Ascending aorta (tissue), 2 donors: ENCODE measurements at regions not wholly inside any gene's neighbourhood (a gene's known extent, or its start where the extent isn't known, plus 50 kb on each side); places are given as distances from the start of the nearest gene placed in this dataset.

Experiments
- DNase-seq, 2 donors: peaks; one replicate each; pipeline ENCODE4 v3.0.0-alpha.2; 2019; ENCODE audit warnings: low spot score in 2 of 2
- H3K27ac ChIP-seq, 2 donors: fragments of 200-600 bp; sonication (generic); one replicate each; pipeline ENCODE4 v1.5.1; 2016 to 2017; ENCODE audit warnings: mild to moderate bottlenecking in 1 of 2
- H3K27me3 ChIP-seq: fragments of 200-600 bp; sonication (generic); one replicate; pipeline ENCODE4 v1.5.1; 2017
- H3K36me3 ChIP-seq, 2 donors: fragments of 200-600 bp; sonication (generic); one replicate each; pipeline ENCODE4 v1.5.1; 2016
- H3K4me1 ChIP-seq, 2 donors: fragments of 200-600 bp; sonication (generic); one replicate each; pipeline ENCODE4 v1.5.1; 2016 to 2017; ENCODE audit warnings: mild to moderate bottlenecking in 1 of 2
- H3K4me3 ChIP-seq, 2 donors: fragments of 200-600 bp; sonication (generic); one replicate each; pipeline ENCODE4 v1.5.1; 2016 to 2017; ENCODE audit warnings: mild to moderate bottlenecking in 1 of 2
- H3K9me3 ChIP-seq, 2 donors: fragments of 200-600 bp; sonication (generic); one replicate each; pipeline ENCODE4 v1.5.1; 2016
- intact Hi-C: fragments of 100-400 bp; cut with DNase I; formaldehyde crosslinking; loops from one replicate; pipeline ENCODE4 v1.15.1; 2023
- TF ChIP-seq, protein P1 (sequence below), 3 experiments: fragments of 200-600 bp in 2 of 3; fragments of 450-650 bp in 1 of 3; sonication (generic) in 2 of 3; IDR thresholded peaks; one replicate each; pipeline ENCODE4 v1.5.1; 2016 to 2019; ENCODE audit warnings: antibody characterized with exemption in 3 of 3, mild to moderate bottlenecking in 1 of 3, moderate library complexity in 1 of 3

DNA sequence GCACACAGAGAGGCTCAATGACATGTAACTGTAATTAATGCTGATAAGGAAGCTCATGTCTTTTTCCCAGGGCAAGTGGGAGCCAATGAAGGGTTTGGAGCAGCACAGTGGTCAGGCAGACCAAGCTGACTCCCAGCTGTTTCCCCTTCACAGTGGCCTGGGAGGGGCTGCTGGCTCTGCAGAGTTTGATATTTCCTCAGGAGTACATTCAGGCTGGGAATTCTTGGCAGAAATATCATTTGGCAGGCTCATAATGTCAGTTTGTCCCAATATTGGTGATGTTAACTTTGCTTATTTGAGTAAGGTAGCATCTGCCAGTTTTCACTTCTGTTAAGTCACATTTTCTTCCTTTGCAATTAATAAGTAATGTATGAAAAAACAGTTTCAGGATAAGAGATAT is 247.0 kb downstream of the EMP1 start:
- DNase-seq = no peak
- intact Hi-C loops = no loop called here
- H3K4me3 ChIP-seq = no peak overlapping the region
- no peaks in the 10 kb centered on the region for H3K36me3 ChIP-seq
- H3K9me3 ChIP-seq = no peaks in the 10 kb centered on the region
- TF ChIP-seq, protein P1, sequence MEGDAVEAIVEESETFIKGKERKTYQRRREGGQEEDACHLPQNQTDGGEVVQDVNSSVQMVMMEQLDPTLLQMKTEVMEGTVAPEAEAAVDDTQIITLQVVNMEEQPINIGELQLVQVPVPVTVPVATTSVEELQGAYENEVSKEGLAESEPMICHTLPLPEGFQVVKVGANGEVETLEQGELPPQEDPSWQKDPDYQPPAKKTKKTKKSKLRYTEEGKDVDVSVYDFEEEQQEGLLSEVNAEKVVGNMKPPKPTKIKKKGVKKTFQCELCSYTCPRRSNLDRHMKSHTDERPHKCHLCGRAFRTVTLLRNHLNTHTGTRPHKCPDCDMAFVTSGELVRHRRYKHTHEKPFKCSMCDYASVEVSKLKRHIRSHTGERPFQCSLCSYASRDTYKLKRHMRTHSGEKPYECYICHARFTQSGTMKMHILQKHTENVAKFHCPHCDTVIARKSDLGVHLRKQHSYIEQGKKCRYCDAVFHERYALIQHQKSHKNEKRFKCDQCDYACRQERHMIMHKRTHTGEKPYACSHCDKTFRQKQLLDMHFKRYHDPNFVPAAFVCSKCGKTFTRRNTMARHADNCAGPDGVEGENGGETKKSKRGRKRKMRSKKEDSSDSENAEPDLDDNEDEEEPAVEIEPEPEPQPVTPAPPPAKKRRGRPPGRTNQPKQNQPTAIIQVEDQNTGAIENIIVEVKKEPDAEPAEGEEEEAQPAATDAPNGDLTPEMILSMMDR (IDR thresholded peaks at IDR 0.05) = no peak
- H3K4me1 ChIP-seq = no peaks in the 10 kb centered on the region
- H3K27me3 ChIP-seq = no peaks in the 10 kb centered on the region
- no peak overlapping the region for H3K27ac ChIP-seq

DNA sequence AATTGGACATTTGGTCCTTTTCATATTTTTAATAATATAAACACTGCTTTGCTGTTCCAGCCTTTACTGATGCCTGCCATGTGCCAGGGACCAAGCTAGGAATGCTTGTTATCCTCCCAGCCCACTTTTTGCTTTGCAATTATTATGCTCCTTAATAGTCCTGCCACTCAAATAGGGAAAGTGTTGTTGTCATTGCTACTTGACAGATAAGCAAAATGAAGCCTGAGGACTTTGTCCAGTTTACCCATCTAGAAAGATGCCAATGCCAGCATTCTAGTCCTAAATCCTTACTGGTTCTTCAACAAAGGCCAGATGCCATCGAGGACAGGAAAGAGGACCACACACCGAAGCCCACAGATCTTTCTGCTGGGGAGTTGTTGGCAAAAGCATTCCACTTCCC is 246.5 kb downstream of the EMP1 start:
- H3K27ac ChIP-seq = no peak overlapping the region
- no peaks in the 10 kb centered on the region for H3K4me1 ChIP-seq
- no peak for DNase-seq
- H3K4me3 ChIP-seq = no peak overlapping the region
- H3K9me3 ChIP-seq = no peaks in the 10 kb centered on the region
- TF ChIP-seq, protein P1 (IDR thresholded peaks at IDR 0.05) = no peak
- no peaks in the 10 kb centered on the region for H3K36me3 ChIP-seq
- intact Hi-C loops = no loop called here
- no peaks in the 10 kb centered on the region for H3K27me3 ChIP-seq

DNA sequence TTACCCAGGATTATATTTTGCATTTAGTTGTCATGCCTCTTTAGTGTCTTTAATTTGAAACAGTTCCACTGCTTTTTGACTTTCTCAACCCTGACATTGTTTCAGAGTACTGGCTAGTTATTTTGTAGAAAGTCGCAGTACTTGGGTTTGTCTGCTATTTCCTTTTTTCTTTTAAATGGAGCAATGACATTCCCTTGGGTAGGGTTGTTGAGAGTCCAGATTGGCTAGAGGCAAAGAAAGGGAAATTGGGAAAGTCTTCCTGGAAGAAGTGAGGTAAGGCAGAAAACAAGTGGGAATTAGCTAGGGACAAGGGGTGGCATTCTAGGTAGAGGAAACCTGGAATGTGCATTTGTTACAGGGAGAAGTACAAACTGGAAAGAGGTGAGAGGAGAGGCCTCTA is 245.9 kb downstream of the EMP1 start:
- TF ChIP-seq, protein P1 (IDR thresholded peaks at IDR 0.05) = no peak
- Histone ChIP-seq H3K36me3 (no peaks in the 10 kb centered on the region), H3K27me3 (no peaks in the 10 kb centered on the region), H3K4me3 (no peak overlapping the region), H3K4me1 (no peaks in the 10 kb centered on the region), H3K9me3 (no peaks in the 10 kb centered on the region), H3K27ac (no peak overlapping the region)
- intact Hi-C loops = no loop called here
- DNase-seq = no peak

DNA sequence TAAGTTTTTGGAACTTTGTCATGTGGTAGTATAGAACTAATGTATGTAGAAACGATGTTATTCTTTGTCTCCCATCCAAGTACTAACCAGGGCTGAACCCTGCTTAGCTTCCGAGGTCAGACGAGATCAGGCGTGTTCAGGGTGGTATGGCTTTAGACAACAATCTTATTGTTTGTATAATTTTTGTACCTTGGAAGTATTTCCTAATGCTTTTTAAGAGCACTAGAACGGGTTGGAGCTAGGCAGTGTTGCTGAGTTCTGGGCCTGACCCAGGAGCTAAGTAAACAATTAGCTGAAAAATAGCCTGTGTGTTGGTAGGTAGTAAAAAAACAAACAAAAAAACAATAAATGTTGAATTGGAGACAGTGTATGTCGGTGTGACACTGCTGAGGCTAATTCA is 244.3 kb downstream of the EMP1 start:
- Histone ChIP-seq H3K27me3 (no peaks in the 10 kb centered on the region), H3K9me3 (no peaks in the 10 kb centered on the region), H3K4me3 (no peak overlapping the region), H3K36me3 (no peaks in the 10 kb centered on the region), H3K4me1 (no peaks in the 10 kb centered on the region), H3K27ac (no peak overlapping the region)
- no peak for DNase-seq
- TF ChIP-seq, protein P1 (IDR thresholded peaks at IDR 0.05) = no peak
- intact Hi-C loops = no loop called here

DNA sequence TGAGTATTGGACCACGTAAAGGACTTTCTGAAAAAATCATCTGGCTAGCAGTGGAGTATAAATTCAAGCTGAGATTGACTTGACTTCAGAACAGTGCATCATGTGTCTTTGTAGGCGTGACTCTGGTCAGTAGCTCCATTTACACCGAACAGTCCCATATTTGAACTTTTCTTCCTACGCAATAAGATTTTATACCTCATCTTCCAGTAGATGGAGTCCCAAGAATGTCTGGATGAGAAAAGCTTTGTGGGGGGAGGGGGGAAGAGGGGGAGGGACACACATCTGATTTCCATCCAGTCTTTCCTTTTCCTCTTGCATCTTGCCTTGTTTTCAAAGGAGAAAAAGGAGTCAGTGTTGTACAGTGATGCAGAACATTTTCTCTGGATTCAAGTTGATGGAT is 241.0 kb downstream of the EMP1 start:
- no peak for DNase-seq
- intact Hi-C loops = no loop called here
- Histone ChIP-seq H3K4me1 (no peaks in the 10 kb centered on the region), H3K27me3 (no peaks in the 10 kb centered on the region), H3K27ac (no peak overlapping the region), H3K36me3 (no peaks in the 10 kb centered on the region), H3K4me3 (no peak overlapping the region), H3K9me3 (no peaks in the 10 kb centered on the region)
- TF ChIP-seq, protein P1 (IDR thresholded peaks at IDR 0.05) = no peak

DNA sequence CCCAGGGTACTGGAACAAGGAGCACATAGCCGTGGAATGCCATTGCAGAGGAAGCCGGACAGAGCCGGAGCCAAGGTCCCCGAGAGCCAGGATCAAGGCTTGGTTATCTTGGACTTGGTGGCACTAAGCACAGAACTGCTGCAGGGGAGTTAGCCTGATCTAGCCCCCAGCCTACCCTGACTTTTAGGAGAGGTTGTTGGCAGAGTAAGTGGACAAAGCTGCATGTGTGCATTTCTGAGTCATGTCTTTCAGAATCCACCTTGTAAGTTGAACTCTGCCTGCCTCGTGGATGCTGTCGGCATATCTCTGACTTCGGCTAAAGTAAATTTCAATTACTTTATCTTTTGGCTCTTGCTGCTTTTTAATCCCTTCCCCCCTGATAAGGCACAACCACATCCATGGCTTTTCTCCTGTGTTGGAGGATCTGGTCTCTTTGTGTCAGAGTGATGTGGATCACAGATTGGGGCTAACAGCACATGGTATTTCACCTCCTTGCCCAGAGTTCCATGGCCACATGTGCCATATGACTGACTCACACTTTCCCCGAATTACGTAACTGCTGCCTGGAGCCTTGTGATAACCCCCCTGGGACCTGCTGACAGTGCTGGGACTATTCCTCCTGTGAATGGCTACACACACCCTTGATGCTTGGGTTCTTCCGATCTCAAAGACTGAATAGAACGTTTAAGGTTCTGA is 240.3 kb downstream of the EMP1 start:
- Histone ChIP-seq H3K27ac (no peak overlapping the region), H3K9me3 (no peaks in the 10 kb centered on the region), H3K4me3 (no peak overlapping the region), H3K4me1 (no peaks in the 10 kb centered on the region), H3K36me3 (no peaks in the 10 kb centered on the region), H3K27me3 (no peaks in the 10 kb centered on the region)
- DNase-seq = peak; percentile 14 to 69
- intact Hi-C loops = no loop called here
- TF ChIP-seq, protein P1 (IDR thresholded peaks at IDR 0.05) = no peak
